NCI-H2196 (cell line): ENCODE measurements at regions not wholly inside any gene's neighbourhood (a gene's known extent, or its start where the extent isn't known, plus 50 kb on each side); places are given as distances from the start of the nearest gene placed in this dataset.

ENCODE experiments used
- DNase-seq: peaks from one replicate; lab custom pipeline; 2025; ENCODE audit not compliant: unreplicated experiment; lab: John Stamatoyannopoulos, UW

GRCh38 chr3:72569754-72570440 is 278.3 kb downstream of the SHQ1 start:
- DNase-seq = no peak

- no peak for DNase-seq
These were observed 280.2 kb downstream of the SHQ1 start for GRCh38 chr3:72568083-72568482.

- no peak for DNase-seq
These were observed 280.8 kb downstream of the SHQ1 start for GRCh38 chr3:72567474-72567873.

GRCh38 chr3:72565593-72565992 is 282.7 kb downstream of the SHQ1 start:
- no peak for DNase-seq

GRCh38 chr3:72563690-72564370 is 284.4 kb downstream of the SHQ1 start:
- DNase-seq = no peak

GRCh38 chr3:72560846-72561675 is 287.2 kb downstream of the SHQ1 start:
- no peak for DNase-seq

- DNase-seq = no peak
These were observed 288.9 kb downstream of the SHQ1 start for GRCh38 chr3:72559385-72559784.

- no peak for DNase-seq
These were observed 290.2 kb downstream of the SHQ1 start for GRCh38 chr3:72558001-72558400.

- no peak for DNase-seq
These were observed 292.5 kb downstream of the SHQ1 start for GRCh38 chr3:72555714-72556113.

GRCh38 chr3:72554689-72555088 is 293.6 kb downstream of the SHQ1 start:
- DNase-seq = no peak

- DNase-seq = no peak
These were observed 294.9 kb downstream of the SHQ1 start for GRCh38 chr3:72553298-72553697.

- DNase-seq = no peak
These were observed 297.5 kb downstream of the SHQ1 start for GRCh38 chr3:72550582-72551262.

GRCh38 chr3:72549761-72550581 is 298.3 kb downstream of the SHQ1 start:
- DNase-seq = no peak

GRCh38 chr3:72548981-72549380 is 299.3 kb downstream of the SHQ1 start:
- DNase-seq = no peak

- DNase-seq = no peak
These were observed 299.8 kb downstream of the SHQ1 start for GRCh38 chr3:72548461-72548860.

- DNase-seq = no peak
These were observed 301.1 kb downstream of the SHQ1 start for GRCh38 chr3:72547183-72547582.

GRCh38 chr3:72544239-72544638 is 304.0 kb downstream of the SHQ1 start:
- DNase-seq = no peak

- no peak for DNase-seq
These were observed 305.0 kb downstream of the SHQ1 start for GRCh38 chr3:72543246-72543645.

- no peak for DNase-seq
These were observed 305.5 kb downstream of the SHQ1 start for GRCh38 chr3:72542781-72543180.

- no peak for DNase-seq
These were observed 308.4 kb downstream of the SHQ1 start for GRCh38 chr3:72539856-72540255.
